H1 (cell line): ENCODE measurements at regions not wholly inside any gene's neighbourhood (a gene's known extent, or its start where the extent isn't known, plus 50 kb on each side); places are given as distances from the start of the nearest gene placed in this dataset.

Source experiments
- CTCF ChIA-PET: fragments of 300-600 bp; sonication (Branson Sonifier 250); formaldehyde crosslinking; loops from one replicate; lab custom pipeline; 2021; ENCODE audit not compliant: partially characterized antibody; lab: Charles Lee
- POLR2A ChIA-PET: fragments of 300-600 bp; sonication (Branson Sonifier 250); formaldehyde crosslinking; loops from one replicate; lab custom pipeline; 2021; ENCODE audit warnings: inconsistent platforms; ENCODE audit not compliant: partially characterized antibody; lab: Charles Lee
- DNase-seq, 2 experiments: peaks; one replicate each; pipeline versions ENCODE4 v3.0.0 to v3.0.0-alpha.2; 2010 to 2022; ENCODE audit warnings: low spot score in 2 of 2, low read depth in 1 of 2, mixed read lengths in 1 of 2
- FAIRE-seq: peaks from 2 replicates; lab custom pipeline; 2011; peaks lifted over from hg19 to GRCh38; lab: Jason Lieb, UNC
- H2AFZ ChIP-seq: 2 replicates; pipeline ENCODE4 v1.8.1; 2012; ENCODE audit warnings: low read length, inconsistent platforms
- H2AK5ac ChIP-seq: 2 replicates; pipeline ENCODE4 v1.6.1; 2013; ENCODE audit warnings: low read depth, low read length
- H2BK120ac ChIP-seq: replicated peaks from 2 replicates; pipeline ENCODE3; 2013; ENCODE audit warnings: low read depth, low read length, inconsistent platforms
- H2BK12ac ChIP-seq: 2 replicates; pipeline ENCODE4 v1.6.1; 2013; ENCODE audit warnings: low read depth, low read length
- H2BK15ac ChIP-seq: 2 replicates; pipeline ENCODE4 v1.6.1; 2013; ENCODE audit warnings: low read length
- H2BK20ac ChIP-seq: 2 replicates; pipeline ENCODE4 v1.6.1; 2013; ENCODE audit warnings: low read length
- H2BK5ac ChIP-seq: 2 replicates; pipeline ENCODE4 v1.6.1; 2013; ENCODE audit warnings: low read depth, low read length
- H3K14ac ChIP-seq: 2 replicates; pipeline ENCODE4 v1.6.1; 2013; ENCODE audit warnings: inconsistent platforms; ENCODE audit not compliant: insufficient read length
- H3K18ac ChIP-seq: 2 replicates; pipeline ENCODE4 v1.6.1; 2013; ENCODE audit warnings: low read length; ENCODE audit errors: extremely low read depth
- H3K23ac ChIP-seq: 2 replicates; pipeline ENCODE4 v1.6.1; 2013; ENCODE audit warnings: inconsistent platforms; ENCODE audit not compliant: insufficient read length
- H3K23me2 ChIP-seq: 2 replicates; pipeline ENCODE4 v1.6.1; 2013; ENCODE audit warnings: low read depth, low read length
- H3K27ac ChIP-seq: 2 replicates; pipeline ENCODE4 v1.6.1; 2011; ENCODE audit warnings: low read depth, low read length, inconsistent platforms
- H3K27me3 ChIP-seq, 4 experiments: replicated peaks in 1 of 4; 1 replicate in 1 of 4; 2 replicates in 3 of 4; pipeline versions ENCODE4 v1.6.1 to v1.8.1; 2011 to 2013; ENCODE audit warnings: low read length in 3 of 4, mild to moderate bottlenecking in 3 of 4, inconsistent platforms in 2 of 4, mixed read lengths in 2 of 4, moderate library complexity in 1 of 4; ENCODE audit not compliant: control insufficient read depth in 3 of 4, insufficient read depth in 3 of 4; ENCODE audit errors: extremely low read depth in 1 of 4
- H3K36me3 ChIP-seq, 4 experiments: 2 replicates each; pipeline versions ENCODE4 v1.6.1 to v1.8.1; 2011 to 2013; ENCODE audit warnings: mild to moderate bottlenecking in 4 of 4, low read length in 3 of 4, moderate library complexity in 2 of 4, control low read depth in 1 of 4, inconsistent platforms in 1 of 4; ENCODE audit not compliant: insufficient read depth in 4 of 4, control insufficient read depth in 2 of 4
- H3K4ac ChIP-seq: replicated peaks from 2 replicates; pipeline ENCODE3; 2013; ENCODE audit warnings: low read length, low read depth, mixed read lengths, inconsistent platforms; ENCODE audit not compliant: insufficient read length
- H3K4me1 ChIP-seq, 4 experiments: replicated peaks in 1 of 4; 1 replicate in 1 of 4; 2 replicates in 3 of 4; pipeline versions ENCODE4 v1.6.1 to v1.8.1; 2011 to 2013; ENCODE audit warnings: low read length in 3 of 4, inconsistent platforms in 2 of 4, mixed read lengths in 1 of 4; ENCODE audit not compliant: insufficient read depth in 4 of 4, control insufficient read depth in 3 of 4
- H3K4me2 ChIP-seq, 2 experiments: 2 replicates each; pipeline versions ENCODE4 v1.6.1 to v1.8.1; 2011 to 2013; ENCODE audit warnings: low read depth in 2 of 2, low read length in 2 of 2, control low read depth in 1 of 2, inconsistent platforms in 1 of 2, mild to moderate bottlenecking in 1 of 2; ENCODE audit not compliant: insufficient read depth in 1 of 2
- H3K4me3 ChIP-seq, 4 experiments: fragments of 200-600, 300-600 bp in 1 of 4; sonication (generic), shearing (Covaris generic), sonication (Bioruptor Twin) in 1 of 4; 2 replicates each; pipeline versions ENCODE4 v1.5.1 to v1.8.1; 2011 to 2016; ENCODE audit warnings: low read length in 4 of 4, low read depth in 3 of 4, control low read depth in 2 of 4, inconsistent platforms in 2 of 4, mild to moderate bottlenecking in 2 of 4, mixed read lengths in 1 of 4, moderate library complexity in 1 of 4; ENCODE audit not compliant: insufficient read depth in 2 of 4; ENCODE audit errors: extremely low read depth in 1 of 4
- H3K56ac ChIP-seq: replicated peaks from 2 replicates; pipeline ENCODE3; 2013; ENCODE audit warnings: low read depth, mild to moderate bottlenecking, mixed read lengths, low read length, inconsistent platforms; ENCODE audit not compliant: insufficient read length
- H3K79me1 ChIP-seq: 2 replicates; pipeline ENCODE4 v1.6.1; 2013; ENCODE audit warnings: low read depth, low read length, control low read depth
- H3K79me2 ChIP-seq, 2 experiments: 2 replicates each; pipeline versions ENCODE4 v1.6.1 to v1.8.1; 2012 to 2013; ENCODE audit warnings: low read length in 2 of 2, mild to moderate bottlenecking in 2 of 2, inconsistent platforms in 1 of 2; ENCODE audit not compliant: insufficient read depth in 2 of 2, control insufficient read depth in 1 of 2
- H3K9ac ChIP-seq, 4 experiments: replicated peaks in 1 of 4; 1 replicate in 1 of 4; 2 replicates in 3 of 4; pipeline versions ENCODE4 v1.6.1 to v1.8.1; 2011 to 2013; ENCODE audit warnings: low read depth in 3 of 4, low read length in 3 of 4, control low read depth in 2 of 4, mild to moderate bottlenecking in 2 of 4, moderate library complexity in 2 of 4, inconsistent platforms in 1 of 4; ENCODE audit errors: extremely low read depth in 1 of 4
- H3K9me3 ChIP-seq, 2 experiments: 2 replicates each; pipeline versions ENCODE4 v1.6.1 to v1.8.1; 2012 to 2013; ENCODE audit warnings: mild to moderate bottlenecking in 2 of 2, moderate library complexity in 2 of 2, control low read depth in 1 of 2, inconsistent platforms in 1 of 2, low read depth in 1 of 2, low read length in 1 of 2, mixed read lengths in 1 of 2; ENCODE audit not compliant: insufficient read depth in 2 of 2
- H4K20me1 ChIP-seq, 2 experiments: replicated peaks in 1 of 2; 2 replicates each; pipeline versions ENCODE3 to v1.8.1; 2011 to 2013; ENCODE audit warnings: inconsistent platforms in 2 of 2, low read length in 2 of 2, mild to moderate bottlenecking in 1 of 2; ENCODE audit not compliant: insufficient read depth in 2 of 2, control insufficient read depth in 1 of 2
- H4K5ac ChIP-seq: 2 replicates; pipeline ENCODE4 v1.6.1; 2013; ENCODE audit warnings: low read length, low read depth, mixed read lengths, inconsistent platforms; ENCODE audit not compliant: insufficient read length
- H4K8ac ChIP-seq: 2 replicates; pipeline ENCODE4 v1.8.0; 2013; ENCODE audit warnings: mild to moderate bottlenecking, moderate library complexity, low read length, inconsistent platforms; ENCODE audit not compliant: insufficient read depth; ENCODE audit errors: extremely low read depth
- H4K91ac ChIP-seq: replicated peaks from 2 replicates; pipeline ENCODE3; 2013; ENCODE audit warnings: low read length, mixed read lengths, inconsistent platforms; ENCODE audit not compliant: insufficient read length
- SIX5 ChIP-seq: IDR thresholded peaks from 2 replicates; pipeline ENCODE4 v1.6.1; 2011; ENCODE audit warnings: mild to moderate bottlenecking, low read depth, low read length
- WGBS, 2 experiments: shearing (Covaris generic) in 1 of 2; methylation state at CpG; one replicate each; pipeline versions ENCODE4 v1.1.6 to v1.1.7; 2013 to 2015; ENCODE audit warnings: low lambda C conversion rate in 2 of 2, mixed read lengths in 2 of 2, inconsistent platforms in 1 of 2, low coverage in 1 of 2, missing lambda C conversion rate in 1 of 2; ENCODE audit not compliant: insufficient replicate concordance in 2 of 2, insufficient coverage in 1 of 2, insufficient read length in 1 of 2; ENCODE audit errors: extremely low coverage in 1 of 2, missing lambda C conversion rate in 1 of 2; 5-methylcytosine and 5-hydroxymethylcytosine counted together
- TF ChIP-seq, protein P1 (sequence below), 3 experiments: IDR thresholded peaks; 1 replicate in 2 of 3; 2 replicates in 1 of 3; pipeline versions ENCODE4 v1.5.1 to v1.6.1; 2011; ENCODE audit warnings: low read length in 3 of 3, mild to moderate bottlenecking in 3 of 3, inconsistent platforms in 2 of 3, low read depth in 1 of 3, moderate library complexity in 1 of 3; ENCODE audit not compliant: insufficient read depth in 1 of 3; ENCODE audit errors: control extremely low read depth in 1 of 3

GRCh38 chr16:9183682-9184353 is 92.4 kb downstream of the HAPSTR1 start:
- Histone ChIP-seq H4K5ac (no peak overlapping the region), H3K23me2 (no peaks in the 10 kb centered on the region), H3K27me3 (no peaks in the 10 kb centered on the region), H3K56ac (no peak overlapping the region), H3K18ac (no peak overlapping the region), H3K23ac (no peak overlapping the region), H3K14ac (no peak overlapping the region), H3K9ac (no peak overlapping the region), H2AFZ (no peak overlapping the region), H2BK120ac (no peak overlapping the region), H3K4me2 (no peak overlapping the region), H3K4ac (no peak overlapping the region), H2BK12ac (no peak overlapping the region), H3K4me3 (no peak overlapping the region), H4K8ac (no peak overlapping the region; the same call in 1 of the 2 replicates), H2AK5ac (no peak overlapping the region), H3K79me1 (no peaks in the 10 kb centered on the region), H2BK15ac (no peak overlapping the region), H4K20me1 (no peaks in the 10 kb centered on the region), H3K79me2 (no peaks in the 10 kb centered on the region), H2BK5ac (no peak overlapping the region), H2BK20ac (no peak overlapping the region), H3K27ac (no peak overlapping the region), H4K91ac (no peak overlapping the region), H3K4me1 (no peaks in the 10 kb centered on the region), H3K36me3 (no peaks in the 10 kb centered on the region), H3K9me3 (peaks cover 0 to 4% of the 10 kb centered on the region in 2 experiments; a peak in 1 of 4 replicates)
- 78% methylated on average over 27 of the region's 29 CpGs; no CpG with 5 or more reads in 1 of the 2 experiments for WGBS, 2 experiments
- POLR2A ChIA-PET: interaction anchor here (0.6 to 1.3 kb wide), 3 partner anchors 20 to 92 kb away, joined by 3 to 5 read pairs (median 3); partner anchors contain the start of gene HAPSTR1
- TF ChIP-seq SIX5: no peak
- TF ChIP-seq, protein P1, sequence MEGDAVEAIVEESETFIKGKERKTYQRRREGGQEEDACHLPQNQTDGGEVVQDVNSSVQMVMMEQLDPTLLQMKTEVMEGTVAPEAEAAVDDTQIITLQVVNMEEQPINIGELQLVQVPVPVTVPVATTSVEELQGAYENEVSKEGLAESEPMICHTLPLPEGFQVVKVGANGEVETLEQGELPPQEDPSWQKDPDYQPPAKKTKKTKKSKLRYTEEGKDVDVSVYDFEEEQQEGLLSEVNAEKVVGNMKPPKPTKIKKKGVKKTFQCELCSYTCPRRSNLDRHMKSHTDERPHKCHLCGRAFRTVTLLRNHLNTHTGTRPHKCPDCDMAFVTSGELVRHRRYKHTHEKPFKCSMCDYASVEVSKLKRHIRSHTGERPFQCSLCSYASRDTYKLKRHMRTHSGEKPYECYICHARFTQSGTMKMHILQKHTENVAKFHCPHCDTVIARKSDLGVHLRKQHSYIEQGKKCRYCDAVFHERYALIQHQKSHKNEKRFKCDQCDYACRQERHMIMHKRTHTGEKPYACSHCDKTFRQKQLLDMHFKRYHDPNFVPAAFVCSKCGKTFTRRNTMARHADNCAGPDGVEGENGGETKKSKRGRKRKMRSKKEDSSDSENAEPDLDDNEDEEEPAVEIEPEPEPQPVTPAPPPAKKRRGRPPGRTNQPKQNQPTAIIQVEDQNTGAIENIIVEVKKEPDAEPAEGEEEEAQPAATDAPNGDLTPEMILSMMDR (IDR thresholded peaks at IDR 0.05; ENCODE audit: control extremely low read depth in 1 of 3, insufficient read depth in 1 of 3, low read depth in 1 of 3, low read length in 3 of 3): peak in 1 of 3 experiments; percentile 4; a peak in 1 of 4 replicates
- CTCF ChIA-PET: interaction anchor here (0.6 to 3.7 kb wide), 10 partner anchors 8 to 52 kb away, joined by 3 to 12 read pairs (median 5); no protein-coding TSS in a partner anchor
- DNase-seq (peak in 1 of 2 experiments; percentile 56), FAIRE-seq (no peak)
